ENCODE measurements at regions not wholly inside any gene's neighbourhood (a gene's known extent, or its start where the extent isn't known, plus 50 kb on each side); places are given as distances from the start of the nearest gene placed in this dataset.

DNA sequence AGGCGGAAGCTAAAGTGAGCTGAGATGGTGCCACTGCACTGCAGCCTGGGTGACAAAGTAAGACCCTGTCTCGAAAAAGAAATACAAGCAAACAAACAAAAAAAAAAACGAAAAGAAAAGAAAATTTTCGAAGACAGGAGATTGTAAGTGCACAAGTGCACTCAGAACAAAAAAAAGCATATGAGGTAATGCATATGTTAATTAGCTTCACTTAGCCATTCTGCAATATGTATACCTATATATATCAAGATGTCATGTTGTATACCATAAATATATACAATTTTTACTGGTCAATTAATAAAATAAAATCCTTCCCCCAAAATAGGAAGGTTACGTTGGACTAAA lies 127.5 kb downstream of the RIN2 start:
- TF ChIP-seq, protein P1, sequence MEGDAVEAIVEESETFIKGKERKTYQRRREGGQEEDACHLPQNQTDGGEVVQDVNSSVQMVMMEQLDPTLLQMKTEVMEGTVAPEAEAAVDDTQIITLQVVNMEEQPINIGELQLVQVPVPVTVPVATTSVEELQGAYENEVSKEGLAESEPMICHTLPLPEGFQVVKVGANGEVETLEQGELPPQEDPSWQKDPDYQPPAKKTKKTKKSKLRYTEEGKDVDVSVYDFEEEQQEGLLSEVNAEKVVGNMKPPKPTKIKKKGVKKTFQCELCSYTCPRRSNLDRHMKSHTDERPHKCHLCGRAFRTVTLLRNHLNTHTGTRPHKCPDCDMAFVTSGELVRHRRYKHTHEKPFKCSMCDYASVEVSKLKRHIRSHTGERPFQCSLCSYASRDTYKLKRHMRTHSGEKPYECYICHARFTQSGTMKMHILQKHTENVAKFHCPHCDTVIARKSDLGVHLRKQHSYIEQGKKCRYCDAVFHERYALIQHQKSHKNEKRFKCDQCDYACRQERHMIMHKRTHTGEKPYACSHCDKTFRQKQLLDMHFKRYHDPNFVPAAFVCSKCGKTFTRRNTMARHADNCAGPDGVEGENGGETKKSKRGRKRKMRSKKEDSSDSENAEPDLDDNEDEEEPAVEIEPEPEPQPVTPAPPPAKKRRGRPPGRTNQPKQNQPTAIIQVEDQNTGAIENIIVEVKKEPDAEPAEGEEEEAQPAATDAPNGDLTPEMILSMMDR (IDR thresholded peaks at IDR 0.05; ENCODE audit: insufficient read depth, low read depth, low read length) = no peak
- no peak for TF ChIP-seq EZH2 (IDR thresholded peaks at IDR 0.05; ENCODE audit: insufficient read depth, low read length)
